Fibroblast of skin of left quadriceps (primary cell): ENCODE measurements at regions not wholly inside any gene's neighbourhood (a gene's known extent, or its start where the extent isn't known, plus 50 kb on each side); places are given as distances from the start of the nearest gene placed in this dataset.

Source experiments
- DNase-seq, 2 experiments: peaks; one replicate each; pipeline ENCODE4 v3.0.0-alpha.2; 2013; ENCODE audit warnings: low read depth in 2 of 2

DNA sequence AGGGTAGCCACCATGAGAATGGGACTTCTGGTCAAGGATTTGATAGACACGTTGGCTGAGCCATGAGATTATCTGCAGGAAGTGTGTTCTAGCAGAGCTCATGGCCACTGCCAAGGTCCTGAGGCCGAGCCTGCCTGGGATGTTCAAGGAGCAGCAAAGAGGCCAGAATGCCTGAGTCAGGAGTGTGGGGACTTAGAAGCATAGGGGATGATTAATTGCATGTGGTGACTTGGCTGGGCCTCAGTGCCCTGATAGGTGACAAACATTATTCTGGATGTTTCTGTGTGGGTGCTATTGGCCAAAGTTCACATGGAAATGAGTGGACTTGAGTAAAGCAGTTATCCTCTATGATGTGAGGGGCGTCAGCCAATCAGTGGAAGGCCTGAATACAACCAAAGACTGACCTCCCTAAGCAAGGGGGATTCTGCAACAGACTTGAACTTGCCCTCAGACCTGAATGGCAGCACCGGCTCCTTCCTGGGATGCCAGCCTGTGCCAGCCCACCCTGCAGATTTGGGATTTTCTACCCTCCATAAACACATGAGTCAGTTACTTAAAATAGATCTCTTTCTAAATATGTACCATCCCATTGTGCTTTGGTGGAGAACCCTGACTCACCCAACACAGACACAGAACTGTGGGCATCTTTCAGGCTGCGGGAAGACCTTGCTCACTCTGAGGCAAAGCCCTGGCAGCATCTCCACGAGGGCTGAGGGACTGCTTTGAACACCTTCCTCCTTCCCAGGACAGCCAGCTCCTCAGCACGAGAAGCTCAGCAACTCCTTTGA is 363.9 kb upstream of the MGMT start:
- no peak for DNase-seq

DNA sequence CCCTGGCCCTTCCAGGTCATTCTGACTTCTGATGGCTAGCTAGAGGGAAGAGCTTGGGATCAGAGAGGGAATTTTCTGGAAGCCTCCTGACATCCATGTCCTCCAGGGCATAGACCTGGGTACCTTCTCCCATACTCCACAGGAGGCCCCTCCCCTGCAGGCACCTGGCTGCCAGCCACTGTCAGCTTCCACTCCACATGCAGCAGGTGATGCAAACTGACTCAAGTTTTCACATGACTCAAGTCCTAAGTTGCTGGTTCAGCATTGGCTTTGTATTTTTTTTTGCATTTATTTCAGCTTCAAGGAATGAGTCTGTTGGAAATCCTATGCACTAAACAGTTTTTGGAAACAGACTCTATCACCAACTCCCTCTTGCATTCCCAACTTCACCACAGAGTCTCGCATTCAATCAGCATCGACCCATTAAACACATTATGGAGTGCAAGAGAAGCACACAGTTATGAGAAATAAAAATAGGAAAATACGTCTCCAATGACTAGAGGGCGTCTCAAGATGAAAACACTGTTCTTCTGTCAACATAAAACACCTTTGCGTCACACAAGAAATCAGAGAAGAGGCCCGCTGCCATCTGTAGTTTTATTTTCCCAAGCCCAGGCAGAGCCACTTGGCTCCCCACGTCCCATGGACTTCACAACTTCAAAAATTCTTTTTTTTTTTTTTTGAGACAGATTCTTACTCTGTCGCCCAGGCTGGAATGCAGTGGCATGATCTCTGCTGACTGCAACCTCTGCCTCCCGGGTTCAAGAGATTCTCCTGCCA is 362.6 kb upstream of the MGMT start:
- DNase-seq, result no peak

DNA sequence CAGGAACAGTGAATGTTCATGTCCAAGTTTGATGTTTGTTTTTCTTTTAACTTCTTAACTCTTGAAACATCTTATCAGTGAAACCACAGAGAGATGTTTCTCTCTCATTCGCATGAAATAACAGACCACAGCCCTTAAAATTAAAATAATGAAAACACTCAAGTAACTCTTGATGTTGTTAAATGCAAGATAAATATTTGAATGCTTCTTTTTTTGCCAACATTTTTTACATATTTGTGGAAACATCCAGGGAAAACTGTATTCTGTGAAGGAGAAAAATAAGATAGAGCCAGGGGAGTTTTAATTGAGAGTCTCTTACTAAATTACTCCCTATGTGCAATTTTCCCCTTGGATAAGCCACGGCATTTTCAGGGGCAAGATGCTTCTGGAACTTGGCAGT is 361.8 kb upstream of the MGMT start:
- peak; percentile 26 to 37 for DNase-seq

DNA sequence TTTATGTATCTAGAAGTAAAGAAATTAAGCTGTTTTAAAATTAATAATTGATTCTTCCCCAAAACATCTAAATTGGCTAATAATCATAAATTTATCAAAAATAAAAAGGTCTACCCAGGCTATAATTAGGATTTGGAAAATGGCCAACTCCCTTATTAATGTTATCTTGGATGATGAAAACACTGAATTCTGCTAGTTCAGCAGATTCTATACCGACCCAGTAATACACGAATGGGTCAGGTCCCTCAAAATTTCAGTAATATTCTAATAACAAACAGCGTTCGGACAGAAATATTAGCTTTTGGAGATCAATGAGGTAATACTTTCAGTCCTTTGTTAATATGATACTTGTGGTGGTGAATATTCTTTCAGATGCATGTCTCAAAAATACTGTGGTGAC is 360.7 kb upstream of the MGMT start:
- no peak for DNase-seq

DNA sequence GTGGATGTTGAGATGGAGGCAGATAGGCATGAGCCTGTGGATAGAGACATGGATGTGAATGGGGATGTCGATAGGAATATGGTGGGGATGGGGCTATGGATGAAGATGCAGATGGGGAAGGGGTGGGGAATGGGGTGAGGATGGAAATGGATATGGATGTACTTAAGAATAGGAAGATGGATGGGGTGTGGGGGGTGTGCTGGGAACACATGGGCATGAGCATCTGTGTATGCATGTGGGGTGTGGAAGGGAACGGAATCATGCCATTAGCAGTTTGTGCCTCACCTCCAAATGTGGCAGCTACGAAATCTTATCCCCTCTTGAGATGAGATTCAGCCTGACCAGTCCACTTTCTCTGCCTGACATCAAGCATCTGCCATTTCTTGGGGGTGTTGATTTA is 359.5 kb upstream of the MGMT start:
- no peak for DNase-seq

DNA sequence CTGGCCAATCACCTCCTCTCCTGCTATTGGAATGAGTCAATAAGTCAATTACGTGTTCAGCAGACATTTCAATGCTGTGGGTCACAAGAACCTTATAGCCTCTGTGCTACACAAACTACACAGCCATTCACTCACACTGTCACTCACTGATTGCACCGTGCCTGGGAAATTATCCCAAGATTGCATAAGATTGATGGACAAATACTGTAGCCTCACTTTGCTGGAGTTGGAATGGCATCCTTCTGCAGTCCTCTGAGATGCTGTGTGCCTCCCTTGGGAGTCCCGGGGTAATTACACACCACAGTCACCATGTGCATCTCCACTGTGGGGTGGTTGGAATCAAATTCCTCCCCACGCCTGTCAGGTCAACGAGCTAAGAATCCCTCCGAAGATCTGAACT is 358.7 kb upstream of the MGMT start:
- no peak for DNase-seq

DNA sequence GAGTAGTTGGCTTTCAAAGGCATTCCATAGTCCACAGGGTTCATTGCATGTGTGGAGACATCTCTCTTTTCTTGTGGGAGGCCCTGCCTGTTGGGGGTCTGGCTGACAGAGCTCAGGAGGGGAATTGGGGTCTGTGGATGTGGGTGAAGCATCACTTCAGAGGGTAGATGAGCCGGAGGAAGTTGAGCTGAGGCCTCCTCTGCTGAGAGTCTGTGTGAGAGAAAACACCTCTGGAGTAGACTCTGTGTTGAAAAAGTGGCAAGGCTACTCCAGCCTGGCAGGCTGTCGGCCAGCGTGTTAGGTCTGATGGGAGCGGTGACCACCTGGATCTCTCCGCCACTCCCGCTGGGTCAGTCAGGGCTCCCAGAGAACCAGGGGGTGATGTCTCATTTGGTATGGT is 358.0 kb upstream of the MGMT start:
- DNase-seq, result no peak

DNA sequence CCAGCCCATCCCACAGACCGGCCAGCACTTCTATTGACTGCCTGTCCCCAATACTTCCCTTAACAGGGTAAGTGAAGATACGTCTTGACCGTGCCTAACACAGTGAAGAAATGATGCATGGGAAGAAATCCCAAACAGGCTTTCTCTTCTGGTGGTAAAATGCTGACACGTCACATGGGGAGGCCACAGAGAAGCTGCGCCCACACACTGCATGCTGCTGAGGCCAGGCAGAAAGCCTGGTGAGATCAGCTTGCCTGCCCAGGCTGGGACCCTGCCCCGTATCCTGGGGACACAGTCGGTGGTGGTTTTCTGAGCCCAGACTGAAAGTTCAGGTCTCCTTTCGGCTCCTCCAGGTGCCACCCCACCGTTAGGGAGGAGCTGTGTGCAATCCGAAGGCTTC is 356.3 kb upstream of the MGMT start:
- no peak for DNase-seq

DNA sequence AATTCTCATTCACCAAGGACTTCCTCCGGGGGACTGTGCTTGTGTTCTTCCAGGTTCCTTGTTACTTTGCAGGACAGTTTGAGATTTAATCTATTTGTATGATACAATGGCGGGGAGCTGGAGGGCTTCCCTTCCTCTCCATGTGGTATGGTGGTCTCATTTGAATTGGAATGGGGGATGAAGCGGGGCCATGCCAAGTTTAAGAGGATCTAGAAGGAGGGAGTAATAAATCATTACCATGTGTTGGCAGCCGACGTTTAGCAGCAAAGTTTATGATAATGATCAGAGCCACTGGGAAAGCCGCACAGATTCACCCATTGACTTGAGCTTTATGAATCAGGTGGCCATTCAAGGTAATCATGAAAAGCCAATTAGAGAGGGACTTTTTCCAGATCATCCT is 355.1 kb upstream of the MGMT start:
- DNase-seq, result no peak

DNA sequence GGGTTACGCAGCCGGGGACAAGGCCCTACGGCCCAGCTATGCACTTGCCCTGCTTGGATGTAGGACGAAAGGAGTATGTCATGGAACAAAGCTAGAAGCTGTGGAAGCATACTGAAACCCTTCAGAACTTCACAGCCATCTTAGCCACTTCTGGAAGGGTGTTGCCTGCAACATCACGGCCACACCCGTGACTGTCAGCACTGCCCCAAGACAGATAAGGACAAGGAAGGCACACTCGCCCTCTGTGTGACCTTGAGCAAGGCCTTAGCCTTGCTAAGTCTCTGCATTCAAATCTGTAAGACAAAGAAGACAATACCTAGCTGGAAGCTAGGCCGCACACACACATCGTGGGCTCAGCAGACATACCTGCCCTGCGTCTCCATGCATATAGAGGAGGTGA is 352.5 kb upstream of the MGMT start:
- DNase-seq, result no peak

DNA sequence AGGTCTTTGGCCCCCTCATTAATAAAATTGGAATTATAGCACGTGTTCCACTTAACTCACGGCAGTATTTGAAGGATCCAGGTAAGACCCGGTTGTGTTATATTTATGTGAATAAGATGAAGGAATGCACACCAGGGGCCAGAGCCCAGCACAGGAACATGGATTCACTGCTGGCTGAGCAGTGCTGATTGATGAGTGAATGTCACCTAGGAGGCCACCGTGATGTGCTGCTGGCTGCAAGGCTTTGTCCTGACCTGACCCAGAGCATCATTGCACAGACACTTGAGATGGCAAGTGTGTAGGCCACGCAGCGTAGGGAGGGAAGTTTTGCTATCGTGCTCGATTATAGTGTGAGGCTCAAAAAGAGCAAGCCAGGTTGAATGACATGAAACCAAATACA is 350.7 kb upstream of the MGMT start:
- DNase-seq, result no peak

DNA sequence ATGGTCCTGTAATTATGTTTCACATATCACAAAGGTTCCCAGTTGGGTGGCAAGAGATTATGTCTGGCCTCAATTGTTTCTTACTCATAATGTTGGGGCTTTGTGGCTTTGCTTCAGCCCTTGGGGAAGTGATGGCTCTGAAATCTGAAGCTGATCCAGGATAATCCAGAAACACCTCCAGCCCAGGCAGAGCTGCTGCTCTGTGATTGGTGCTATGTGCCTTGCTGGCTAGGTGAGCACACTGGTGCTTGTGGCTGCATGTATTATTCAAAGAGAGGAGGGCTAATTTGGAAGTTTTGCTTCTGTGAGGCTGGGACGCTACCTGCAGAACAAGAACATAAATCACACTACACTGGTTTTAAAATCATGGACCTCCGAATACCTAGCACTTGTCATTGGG is 346.6 kb upstream of the MGMT start:
- DNase-seq, result no peak

DNA sequence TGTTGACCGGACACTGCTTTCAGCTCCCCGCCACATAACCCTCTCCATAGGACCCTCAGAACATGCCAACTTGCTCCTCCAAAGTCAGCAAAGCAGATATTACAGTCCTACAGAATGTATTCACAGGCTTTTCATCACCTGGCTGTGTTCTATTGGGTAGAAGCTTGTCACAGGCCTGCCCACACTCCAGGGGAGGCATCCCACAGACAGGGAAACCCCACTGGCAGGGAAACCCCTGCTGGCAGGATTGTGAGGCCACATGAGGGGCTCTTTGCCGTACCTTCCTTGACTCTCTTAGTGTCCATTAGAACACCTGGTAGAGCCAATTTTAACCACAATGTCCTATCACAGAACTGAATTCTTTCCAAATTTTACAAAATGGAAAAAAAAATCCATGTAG is 344.2 kb upstream of the MGMT start:
- no peak for DNase-seq

DNA sequence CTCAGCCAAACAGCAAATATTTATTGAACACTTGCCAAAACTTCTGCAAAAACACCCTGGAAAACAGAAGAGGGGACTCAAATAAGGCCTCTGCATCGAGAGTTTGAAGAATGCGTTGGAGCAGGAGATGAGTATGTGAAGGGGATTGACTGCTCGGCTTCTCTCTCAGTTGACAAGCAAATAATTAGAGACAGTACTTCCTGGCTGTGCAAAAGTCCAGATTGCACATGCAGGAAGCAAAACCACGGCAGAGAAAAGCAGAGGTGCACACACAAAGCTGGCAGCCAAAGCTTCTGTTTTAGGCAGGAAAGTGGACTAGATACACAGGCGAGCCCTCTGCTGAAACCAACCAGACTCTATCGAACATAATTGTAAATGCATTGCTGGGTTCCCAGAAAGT is 343.6 kb upstream of the MGMT start:
- no peak for DNase-seq

DNA sequence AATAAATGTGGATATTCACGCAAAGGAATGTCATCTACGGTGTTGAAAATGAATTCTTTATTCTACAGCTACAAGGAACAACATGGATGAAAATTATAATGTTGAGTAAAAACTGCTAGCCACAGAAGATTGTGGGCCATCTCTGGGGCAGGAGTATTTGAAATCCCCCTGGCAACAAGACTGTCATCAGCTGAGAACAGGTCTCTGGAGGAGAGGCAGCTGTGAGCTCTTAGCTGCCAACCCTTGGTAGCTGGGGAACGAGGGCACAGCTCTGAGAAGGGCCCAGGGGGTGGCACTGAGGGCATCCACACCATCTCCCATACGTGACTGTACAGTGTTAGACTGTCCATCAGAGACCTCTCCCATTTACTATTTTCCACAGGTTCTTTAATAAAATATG is 340.1 kb upstream of the MGMT start:
- DNase-seq, result no peak

DNA sequence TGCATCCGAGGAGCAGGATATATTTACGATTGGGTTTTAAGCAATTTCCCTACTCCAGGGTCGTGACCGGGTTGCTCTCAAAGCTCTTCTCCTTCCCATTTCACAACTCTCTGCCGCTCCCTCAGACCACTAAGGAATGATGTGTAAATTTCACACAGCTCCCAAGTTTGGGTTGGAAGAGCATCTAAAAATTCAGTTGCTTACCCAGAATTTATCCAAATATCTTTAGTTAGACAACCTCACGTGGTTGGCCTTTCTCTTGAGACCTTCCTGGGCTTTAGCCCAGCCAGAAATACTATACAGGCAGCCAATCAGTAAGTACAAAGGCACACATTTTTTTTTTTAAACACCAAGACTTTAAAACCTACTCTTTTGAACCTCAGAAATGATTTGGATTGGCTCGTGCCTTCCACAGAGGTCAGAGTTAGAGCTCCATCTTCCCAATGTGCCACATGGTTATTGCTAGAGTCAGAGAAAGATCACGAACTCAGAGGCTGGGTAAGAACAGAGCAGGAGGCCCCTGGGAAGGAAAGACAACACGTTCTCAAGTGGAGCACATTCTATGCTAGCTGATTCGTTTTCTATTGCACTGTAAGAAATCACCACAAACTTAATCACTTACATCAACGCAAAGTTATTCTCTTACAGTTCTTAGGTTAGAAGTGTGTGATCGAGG is 335.4 kb upstream of the MGMT start:
- peak; percentile 3 to 4 for DNase-seq

DNA sequence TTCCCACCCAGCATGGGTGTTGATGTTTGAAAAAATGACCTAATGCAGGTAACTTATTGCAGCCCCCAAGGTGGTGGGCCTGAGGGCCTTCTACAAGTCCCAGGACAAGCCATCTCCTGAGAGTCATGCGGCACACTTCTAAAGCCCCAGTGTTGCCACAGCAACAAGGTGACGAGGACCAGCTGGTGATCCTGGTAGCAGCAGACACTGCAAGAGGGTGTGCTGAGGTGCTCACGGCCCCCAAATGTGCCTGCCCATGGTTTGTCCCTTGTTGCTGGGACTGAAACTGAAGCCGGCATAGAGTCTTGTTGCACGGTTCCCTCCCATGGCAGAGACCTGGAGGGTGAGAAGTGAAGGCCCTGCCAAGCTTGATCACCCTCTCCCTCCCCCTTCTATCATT is 333.2 kb upstream of the MGMT start:
- DNase-seq, result no peak

DNA sequence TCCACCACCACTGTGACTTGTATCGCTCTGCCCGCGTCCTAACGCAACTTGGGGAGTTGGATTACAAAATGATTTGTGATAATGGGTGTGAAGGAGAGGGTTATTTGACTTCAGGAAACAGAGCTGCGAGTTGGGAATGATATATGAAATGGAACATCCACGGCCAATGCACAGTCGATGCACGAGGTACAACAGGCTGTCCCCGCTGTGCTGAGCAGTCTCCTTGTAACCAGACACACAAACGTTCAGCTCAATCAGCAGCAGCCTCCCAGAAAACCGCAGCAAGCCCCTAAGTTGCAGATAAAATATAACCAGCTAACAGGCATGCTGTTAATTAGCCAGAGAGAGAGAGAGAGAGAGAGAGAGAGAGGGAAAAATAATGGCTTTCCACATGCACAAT is 332.7 kb upstream of the MGMT start:
- DNase-seq, result no peak

DNA sequence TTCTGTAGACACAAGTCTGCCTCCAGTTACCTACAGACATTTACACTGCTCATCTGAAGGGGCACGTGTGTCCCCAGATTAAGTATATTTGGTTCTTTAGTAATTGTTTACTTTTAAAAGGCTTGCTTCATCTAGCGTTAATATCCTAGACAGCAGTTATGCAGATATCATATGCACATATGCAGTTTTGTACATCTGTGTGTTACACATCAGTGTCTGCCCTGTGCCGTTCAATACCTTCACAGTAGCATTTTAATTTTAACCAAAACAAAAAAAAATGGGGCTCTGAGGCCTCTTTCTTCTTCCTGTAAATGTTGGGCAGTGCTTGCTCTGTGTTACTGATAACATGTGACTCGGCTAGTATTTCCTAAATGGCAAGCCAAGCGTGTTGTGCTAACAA is 331.4 kb upstream of the MGMT start:
- no peak for DNase-seq

DNA sequence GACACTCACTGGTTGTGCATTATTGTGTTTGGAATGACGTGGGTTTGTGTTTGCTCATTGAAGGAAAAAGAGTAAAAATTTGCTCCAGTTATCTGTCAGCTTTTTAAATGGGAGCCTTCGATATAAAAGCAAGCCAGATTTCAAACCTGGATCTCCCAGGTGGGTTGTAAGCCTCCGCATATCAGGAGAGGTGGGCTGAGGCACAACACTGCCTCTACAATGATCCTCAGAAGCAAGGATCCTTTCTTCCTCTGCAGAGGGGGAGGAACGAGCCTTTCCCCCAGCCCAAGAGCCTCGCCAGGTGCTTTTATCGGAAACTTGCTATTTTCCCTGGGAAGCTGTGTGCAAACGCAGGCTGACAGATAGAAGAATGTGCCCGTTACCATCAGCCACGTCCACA is 331.0 kb upstream of the MGMT start:
- DNase-seq, result no peak

DNA sequence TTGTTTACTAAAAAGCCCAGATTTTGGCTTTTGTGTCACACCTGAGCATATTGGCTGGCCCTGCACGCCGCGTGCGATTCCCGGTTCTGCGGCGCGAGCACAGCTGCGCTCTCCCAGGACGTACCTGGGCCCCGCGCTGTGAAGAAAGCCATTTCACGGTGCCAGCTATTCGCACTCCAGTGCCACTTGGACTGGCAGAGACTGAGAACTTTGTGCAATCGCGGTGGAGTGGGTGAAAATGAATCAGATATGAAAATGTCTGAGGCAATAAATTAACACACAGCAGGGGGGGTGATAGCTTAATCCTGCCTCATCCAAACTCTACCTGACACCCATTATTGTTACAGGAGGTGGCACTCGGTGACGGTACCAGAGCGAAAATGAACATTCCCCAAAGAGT is 330.1 kb upstream of the MGMT start:
- no peak for DNase-seq

DNA sequence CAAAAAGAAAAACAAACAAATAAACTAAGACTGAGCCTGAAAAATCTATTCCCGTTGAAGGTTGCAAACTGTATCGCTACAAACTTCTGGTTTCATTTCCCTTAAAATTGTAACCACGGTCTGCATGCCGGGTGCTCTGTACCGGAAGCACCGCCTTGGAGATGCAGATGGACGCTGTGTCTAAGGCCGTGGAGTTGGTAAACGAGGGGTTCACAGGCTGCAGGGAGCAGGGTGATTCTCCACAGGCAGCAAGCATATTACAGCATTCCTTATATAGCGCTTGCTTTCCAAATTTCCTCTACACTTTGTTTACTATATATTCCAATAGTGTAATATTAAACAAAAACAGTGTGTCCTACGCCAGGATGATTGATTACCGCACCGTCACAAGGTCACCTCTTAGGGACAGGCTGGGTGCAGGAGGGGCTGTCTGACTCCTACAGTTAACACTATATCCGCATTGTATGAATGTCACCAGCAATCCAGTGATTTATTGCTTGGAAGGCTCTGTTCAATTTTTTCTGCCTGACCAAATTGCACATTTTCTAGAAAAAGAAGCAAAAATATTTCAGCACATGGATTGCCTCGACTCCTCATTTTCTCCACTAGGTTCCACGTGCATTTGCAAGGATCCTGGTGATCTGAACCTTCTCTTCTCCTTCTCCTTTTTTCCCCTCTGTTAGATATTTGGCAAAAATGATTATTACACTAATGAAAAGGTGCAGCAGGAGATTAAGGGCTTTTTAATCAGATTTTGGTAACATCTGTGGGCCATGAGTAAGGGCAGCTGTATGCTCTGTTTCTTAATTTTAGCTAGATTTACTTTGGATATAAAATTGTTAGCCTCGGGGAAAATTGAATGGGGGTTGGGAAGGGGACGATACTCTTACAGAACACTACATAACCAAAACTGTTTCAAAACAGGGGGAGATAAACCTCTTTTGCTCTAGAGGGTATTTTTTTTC is 325.8 kb upstream of the MGMT start:
- no peak for DNase-seq
